Small intestine (tissue), 7 donors: ENCODE measurements at regions not wholly inside any gene's neighbourhood (a gene's known extent, or its start where the extent isn't known, plus 50 kb on each side); places are given as distances from the start of the nearest gene placed in this dataset.

Experiments
- DNase-seq, 2 donors: peaks; one replicate each; pipeline versions ENCODE4 v3.0.0 to v3.0.0-alpha.2; 2013
- FAIRE-seq: peaks from 2 replicates; lab custom pipeline; 2012; peaks lifted over from hg19 to GRCh38; lab: Jason Lieb, UNC
- H3K27ac ChIP-seq, 3 donors: one replicate each; pipeline ENCODE4 v1.5.1; 2013; ENCODE audit warnings: low read length in 2 of 3, mild to moderate bottlenecking in 2 of 3, control low read depth in 1 of 3, inconsistent platforms in 1 of 3, low read depth in 1 of 3, moderate library complexity in 1 of 3
- H3K27me3 ChIP-seq, 3 donors: one replicate each; pipeline ENCODE4 v1.6.1; 2013; ENCODE audit warnings: low read length in 3 of 3, inconsistent platforms in 1 of 3; ENCODE audit not compliant: control insufficient read depth in 3 of 3, insufficient read depth in 3 of 3
- H3K36me3 ChIP-seq, 3 donors: one replicate each; pipeline ENCODE4 v1.6.1; 2013; ENCODE audit warnings: low read length in 3 of 3, inconsistent platforms in 1 of 3, low read depth in 1 of 3, mild to moderate bottlenecking in 1 of 3, moderate library complexity in 1 of 3; ENCODE audit not compliant: control insufficient read depth in 3 of 3, insufficient read depth in 2 of 3
- H3K4me1 ChIP-seq, 3 donors: one replicate each; pipeline ENCODE4 v1.6.1; 2013; ENCODE audit warnings: low read length in 2 of 3, inconsistent platforms in 1 of 3, low read depth in 1 of 3, mild to moderate bottlenecking in 1 of 3, moderate library complexity in 1 of 3; ENCODE audit not compliant: control insufficient read depth in 3 of 3, insufficient read depth in 2 of 3
- H3K4me3 ChIP-seq, 3 donors: one replicate each; pipeline ENCODE4 v1.5.1; 2013; ENCODE audit warnings: low read length in 3 of 3, control low read depth in 1 of 3, inconsistent platforms in 1 of 3, low read depth in 1 of 3, mild to moderate bottlenecking in 1 of 3, moderate library complexity in 1 of 3
- H3K9me3 ChIP-seq, 2 donors: one replicate each; pipeline ENCODE4 v1.6.1; 2013; ENCODE audit warnings: low read depth in 1 of 2, low read length in 1 of 2; ENCODE audit not compliant: control insufficient read depth in 2 of 2, insufficient read depth in 1 of 2
- WGBS, 3 donors: extraction: QIAGEN DNeasy Blood & Tissue Kit; methylation state at CpG; one replicate each; pipeline ENCODE4 v1.1.7; 2013; 5-methylcytosine and 5-hydroxymethylcytosine counted together
- donor health status: healthy with polysubstance abuse.
- donor health status: control.
- donor health status: control.
- donor health status: Bipolar disorder and iron deficiency.
- donor health status: healthy.

- Histone ChIP-seq H3K27ac (no peak overlapping the region), H3K9me3 (peaks cover 0 to 4% of the 10 kb centered on the region in 2 donors), H3K4me3 (no peak overlapping the region), H3K36me3 (no peaks in the 10 kb centered on the region), H3K4me1 (no peaks in the 10 kb centered on the region), H3K27me3 (no peaks in the 10 kb centered on the region)
- 83 to 87% (median 85%) methylated on average over 16 of the region's 16 CpGs for WGBS, 3 donors
- FAIRE-seq (no peak), DNase-seq (no peak)
These were observed 457.3 kb upstream of the ID2 start for GRCh38 chr2:8224347-8225190.

- no peaks in the 10 kb centered on the region for H3K27me3 ChIP-seq
- H3K27ac ChIP-seq: no peak overlapping the region
- no peaks in the 10 kb centered on the region for H3K9me3 ChIP-seq
- H3K4me1 ChIP-seq: no peaks in the 10 kb centered on the region
- FAIRE-seq: no peak
- no peak for DNase-seq
- no peaks in the 10 kb centered on the region for H3K36me3 ChIP-seq
- H3K4me3 ChIP-seq: no peak overlapping the region
- WGBS, 3 donors: 63 to 70% (median 64%) methylated on average over 5 of the region's 5 CpGs
These were observed 456.6 kb upstream of the ID2 start for GRCh38 chr2:8225266-8225665.

DNA sequence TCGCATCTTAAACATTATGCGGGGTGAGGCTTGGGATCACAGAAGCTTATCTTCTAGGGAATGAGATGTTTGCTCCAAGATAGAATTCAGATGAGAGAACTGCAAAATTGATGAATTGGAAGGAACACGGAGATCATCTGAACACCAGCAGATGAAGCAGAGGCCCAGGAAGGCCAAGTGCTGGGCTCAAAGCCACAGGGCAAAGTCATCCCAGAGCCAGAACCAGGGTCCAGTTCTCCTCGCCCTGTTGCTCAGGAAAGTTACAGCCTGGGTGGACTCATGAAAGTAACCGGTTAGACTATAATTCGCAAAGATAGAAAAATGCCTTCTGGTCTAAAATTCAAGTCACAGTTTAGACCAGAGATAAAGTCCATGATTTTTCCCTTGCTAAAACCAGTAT is 456.1 kb upstream of the ID2 start:
- 90 to 96% (median 96%) methylated on average over 6 of the region's 6 CpGs for WGBS, 3 donors
- Histone ChIP-seq H3K36me3 (no peaks in the 10 kb centered on the region), H3K4me1 (no peaks in the 10 kb centered on the region), H3K9me3 (no peaks in the 10 kb centered on the region), H3K27ac (no peak overlapping the region), H3K4me3 (no peak overlapping the region), H3K27me3 (no peaks in the 10 kb centered on the region)
- DNase-seq (no peak), FAIRE-seq (no peak)

DNA sequence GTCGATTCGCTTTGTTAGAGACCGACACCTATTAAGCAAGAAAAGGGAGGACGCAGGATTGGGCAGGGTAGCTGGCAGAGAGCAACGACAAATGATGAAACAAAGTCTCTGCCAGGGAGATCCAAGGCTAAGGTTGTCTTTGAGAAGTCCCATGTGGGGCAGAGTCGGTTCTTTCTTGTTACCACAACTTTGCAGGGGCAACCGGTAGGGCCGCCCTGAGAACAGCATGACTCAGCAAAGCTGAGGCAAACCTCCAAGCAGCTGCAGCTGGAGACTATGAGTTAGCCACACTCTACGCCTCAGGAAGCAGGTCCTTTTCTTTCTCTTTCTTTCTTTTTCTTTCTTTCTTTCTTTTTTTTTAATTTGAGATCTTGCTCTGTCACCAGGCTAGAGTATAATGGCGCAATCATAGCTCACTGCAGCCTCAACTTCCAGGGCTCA is 452.3 kb upstream of the ID2 start:
- no peaks in the 10 kb centered on the region for H3K4me1 ChIP-seq
- H3K4me3 ChIP-seq: no peak overlapping the region
- no peaks in the 10 kb centered on the region for H3K36me3 ChIP-seq
- no peaks in the 10 kb centered on the region for H3K9me3 ChIP-seq
- no peaks in the 10 kb centered on the region for H3K27me3 ChIP-seq
- FAIRE-seq: no peak
- no peak overlapping the region for H3K27ac ChIP-seq
- WGBS, 3 donors: 40 to 66% (median 55%) methylated on average over 10 of the region's 10 CpGs
- DNase-seq: peak; percentile 31 to 51

DNA sequence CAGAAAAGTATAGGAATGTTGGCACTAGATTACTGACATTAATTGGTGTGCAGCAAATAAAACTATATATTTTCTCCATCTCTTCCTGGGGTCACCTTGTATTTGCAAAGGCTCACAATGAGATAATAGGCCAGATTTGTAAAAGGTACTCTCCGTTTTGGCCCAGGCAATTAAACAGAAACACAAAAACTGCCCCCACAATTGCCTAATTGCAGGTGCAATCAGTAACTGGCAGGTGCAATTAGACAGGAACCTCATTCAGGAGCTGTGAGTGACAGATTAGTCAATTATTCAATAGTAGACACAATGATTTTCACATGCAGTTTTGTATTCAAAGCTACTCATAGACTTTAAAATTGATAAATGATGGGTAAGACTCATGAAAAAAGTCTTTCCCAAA is 451.4 kb upstream of the ID2 start:
- 14 to 59% (median 33%) methylated on average over 1 of the region's 1 CpG for WGBS, 3 donors
- FAIRE-seq (no peak), DNase-seq (no peak)
- H3K4me1 ChIP-seq: no peaks in the 10 kb centered on the region
- H3K9me3 ChIP-seq: no peaks in the 10 kb centered on the region
- no peak overlapping the region for H3K27ac ChIP-seq
- H3K4me3 ChIP-seq: no peak overlapping the region
- no peaks in the 10 kb centered on the region for H3K36me3 ChIP-seq
- no peaks in the 10 kb centered on the region for H3K27me3 ChIP-seq

DNA sequence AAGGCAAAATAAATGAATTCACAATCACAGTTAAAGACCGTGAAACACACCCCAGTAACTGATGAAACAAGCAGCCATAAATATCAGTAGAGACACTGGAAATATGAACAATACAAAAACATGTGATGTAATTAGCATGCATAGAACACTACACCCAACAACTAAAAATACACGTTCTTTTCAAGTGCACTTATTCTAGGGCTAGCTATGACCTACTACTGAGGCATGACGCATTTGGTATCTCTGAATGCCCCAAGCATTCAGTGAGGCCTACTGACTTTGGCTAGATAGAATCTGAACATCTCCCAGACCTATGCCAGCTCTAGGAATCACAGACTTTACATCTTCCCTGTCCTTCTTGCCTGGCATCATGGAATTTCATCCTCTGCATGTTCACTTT is 450.0 kb upstream of the ID2 start:
- 85 to 97% (median 92%) methylated on average over 3 of the region's 3 CpGs for WGBS, 3 donors
- Histone ChIP-seq H3K27me3 (no peaks in the 10 kb centered on the region), H3K36me3 (no peaks in the 10 kb centered on the region), H3K4me3 (no peak overlapping the region), H3K9me3 (no peaks in the 10 kb centered on the region), H3K27ac (no peak overlapping the region), H3K4me1 (no peaks in the 10 kb centered on the region)
- FAIRE-seq (no peak), DNase-seq (no peak)

DNA sequence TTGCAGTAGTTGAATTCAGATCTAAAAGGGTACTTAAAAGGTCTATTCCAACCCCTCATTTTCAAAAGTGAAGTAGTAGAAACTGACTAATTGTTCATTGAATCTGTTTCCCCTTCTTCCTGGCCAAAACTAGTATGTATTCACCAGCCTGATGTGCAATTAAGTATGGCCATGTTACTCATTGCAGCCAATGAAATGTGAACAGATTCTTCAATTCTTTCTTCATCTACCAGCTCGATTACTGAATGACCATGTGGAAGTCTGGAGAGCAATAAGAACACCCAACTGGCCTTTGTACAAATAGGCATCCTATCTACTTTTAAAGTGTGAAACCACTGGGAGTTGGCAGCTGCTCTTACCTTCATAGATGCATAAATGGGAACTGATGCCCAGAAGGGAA is 449.0 kb upstream of the ID2 start:
- WGBS, 3 donors: 68 to 95% (median 89%) methylated on average over 1 of the region's 1 CpG
- no peak for FAIRE-seq
- no peaks in the 10 kb centered on the region for H3K9me3 ChIP-seq

GRCh38 chr2:8234253-8234652 is 447.6 kb upstream of the ID2 start:
- Histone ChIP-seq H3K27me3 (no peaks in the 10 kb centered on the region), H3K27ac (no peak overlapping the region), H3K4me3 (no peak overlapping the region), H3K9me3 (no peaks in the 10 kb centered on the region), H3K36me3 (no peaks in the 10 kb centered on the region), H3K4me1 (peaks cover 0 to 9% (median 4%) of the 10 kb centered on the region in 3 donors)
- DNase-seq (no peak), FAIRE-seq (no peak)
- WGBS, 3 donors: 78 to 94% (median 89%) methylated on average over 3 of the region's 3 CpGs

More for the DNA sequence above, 449.0 kb upstream of the ID2 start:
- no peak overlapping the region for H3K27ac ChIP-seq
- H3K27me3 ChIP-seq: no peaks in the 10 kb centered on the region
- H3K4me3 ChIP-seq: no peak overlapping the region
- H3K36me3 ChIP-seq: no peaks in the 10 kb centered on the region
- no peak for DNase-seq
- no peaks in the 10 kb centered on the region for H3K4me1 ChIP-seq
